ENCODE measurements at regions not wholly inside any gene's neighbourhood (a gene's known extent, or its start where the extent isn't known, plus 50 kb on each side); places are given as distances from the start of the nearest gene placed in this dataset.

GRCh38 chr4:123618606-123619005 is 222.0 kb downstream of the SPRY1 start:
- Histone ChIP-seq H2AFZ (ENCODE audit: low read length) (no peak overlapping the region), H3K4me3 (ENCODE audit: low read depth, low read length, poor library complexity, severe bottlenecking) (no peak overlapping the region), H3K9me2 (ENCODE audit: low read depth, low read length) (no peaks in the 10 kb centered on the region), H3K4me2 (ENCODE audit: low read length) (no peak overlapping the region), H3K36me3 (ENCODE audit: insufficient read depth, low read length) (no peaks in the 10 kb centered on the region), H3K27me3 (ENCODE audit: insufficient read depth, low read length) (no peaks in the 10 kb centered on the region), H4K20me1 (ENCODE audit: insufficient read depth, low read length) (no peaks in the 10 kb centered on the region), H3K9ac (ENCODE audit: low read length) (no peak overlapping the region), H3K79me2 (ENCODE audit: insufficient read depth, low read length) (no peaks in the 10 kb centered on the region), H3K27ac (ENCODE audit: low read depth, low read length, poor library complexity, severe bottlenecking) (no peak overlapping the region), H3K4me1 (ENCODE audit: insufficient read depth, low read length, severe bottlenecking) (peaks cover 14% of the 10 kb centered on the region), H3F3A (ENCODE audit: insufficient read depth, low read length) (no peaks in the 10 kb centered on the region), H3K9me3 (ENCODE audit: low read length) (no peaks in the 10 kb centered on the region)
- TF ChIP-seq CTCF (IDR thresholded peaks at IDR 0.05; ENCODE audit: low read length) (no peak), EZH2 (IDR thresholded peaks at IDR 0.05; ENCODE audit: borderline replicate concordance, low read length) (no peak)

- Histone ChIP-seq H2AFZ (ENCODE audit: low read length) (no peak overlapping the region), H3K4me3 (ENCODE audit: low read depth, low read length, poor library complexity, severe bottlenecking) (no peak overlapping the region), H4K20me1 (ENCODE audit: insufficient read depth, low read length) (no peaks in the 10 kb centered on the region), H3K4me1 (ENCODE audit: insufficient read depth, low read length, severe bottlenecking) (peaks cover 14% of the 10 kb centered on the region), H3K27me3 (ENCODE audit: insufficient read depth, low read length) (no peaks in the 10 kb centered on the region), H3K79me2 (ENCODE audit: insufficient read depth, low read length) (no peaks in the 10 kb centered on the region), H3K27ac (ENCODE audit: low read depth, low read length, poor library complexity, severe bottlenecking) (no peak overlapping the region), H3K9ac (ENCODE audit: low read length) (no peak overlapping the region), H3K9me3 (ENCODE audit: low read length) (no peaks in the 10 kb centered on the region), H3K36me3 (ENCODE audit: insufficient read depth, low read length) (no peaks in the 10 kb centered on the region), H3K9me2 (ENCODE audit: low read depth, low read length) (no peaks in the 10 kb centered on the region), H3K4me2 (ENCODE audit: low read length) (no peak overlapping the region), H3F3A (ENCODE audit: insufficient read depth, low read length) (no peaks in the 10 kb centered on the region)
- TF ChIP-seq EZH2 (IDR thresholded peaks at IDR 0.05; ENCODE audit: borderline replicate concordance, low read length) (no peak), CTCF (IDR thresholded peaks at IDR 0.05; ENCODE audit: low read length) (no peak)
These were observed 222.7 kb downstream of the SPRY1 start for GRCh38 chr4:123619326-123619725.

GRCh38 chr4:123619895-123620294 is 223.3 kb downstream of the SPRY1 start:
- Histone ChIP-seq H3K9ac (ENCODE audit: low read length) (no peak overlapping the region), H3K4me1 (ENCODE audit: insufficient read depth, low read length, severe bottlenecking) (peaks cover 14% of the 10 kb centered on the region), H3K9me2 (ENCODE audit: low read depth, low read length) (no peaks in the 10 kb centered on the region), H3F3A (ENCODE audit: insufficient read depth, low read length) (no peaks in the 10 kb centered on the region), H3K9me3 (ENCODE audit: low read length) (no peaks in the 10 kb centered on the region), H3K79me2 (ENCODE audit: insufficient read depth, low read length) (no peaks in the 10 kb centered on the region), H3K4me3 (ENCODE audit: low read depth, low read length, poor library complexity, severe bottlenecking) (no peak overlapping the region), H3K27ac (ENCODE audit: low read depth, low read length, poor library complexity, severe bottlenecking) (no peak overlapping the region), H4K20me1 (ENCODE audit: insufficient read depth, low read length) (no peaks in the 10 kb centered on the region), H3K4me2 (ENCODE audit: low read length) (no peak overlapping the region), H3K27me3 (ENCODE audit: insufficient read depth, low read length) (no peaks in the 10 kb centered on the region), H2AFZ (ENCODE audit: low read length) (no peak overlapping the region), H3K36me3 (ENCODE audit: insufficient read depth, low read length) (no peaks in the 10 kb centered on the region)
- TF ChIP-seq CTCF (IDR thresholded peaks at IDR 0.05; ENCODE audit: low read length) (no peak), EZH2 (IDR thresholded peaks at IDR 0.05; ENCODE audit: borderline replicate concordance, low read length) (no peak)
